ENCODE measurements at regions not wholly inside any gene's neighbourhood (a gene's known extent, or its start where the extent isn't known, plus 50 kb on each side); places are given as distances from the start of the nearest gene placed in this dataset.

DNA sequence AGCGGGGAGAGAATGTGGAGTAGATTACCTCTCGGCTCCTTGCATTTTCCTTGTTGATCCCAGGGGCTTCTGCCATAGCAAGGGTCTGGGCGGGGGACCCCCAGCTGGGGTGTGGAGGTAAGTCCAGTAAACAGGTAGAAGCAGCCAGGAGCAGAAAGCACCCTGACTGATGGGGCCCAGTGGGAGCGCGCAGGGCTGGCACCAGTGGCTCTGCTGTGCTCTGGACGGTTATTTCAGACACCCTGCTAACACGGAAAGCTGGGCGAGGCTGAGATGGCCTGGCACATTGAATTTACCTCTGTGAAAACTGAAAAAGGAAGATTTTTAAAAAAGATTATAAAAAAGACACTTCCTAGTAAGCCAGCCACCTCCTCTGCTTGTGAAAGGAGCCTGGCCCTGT is 88.4 kb upstream of the CALM2 start:
- DNase-seq, result no peak

DNA sequence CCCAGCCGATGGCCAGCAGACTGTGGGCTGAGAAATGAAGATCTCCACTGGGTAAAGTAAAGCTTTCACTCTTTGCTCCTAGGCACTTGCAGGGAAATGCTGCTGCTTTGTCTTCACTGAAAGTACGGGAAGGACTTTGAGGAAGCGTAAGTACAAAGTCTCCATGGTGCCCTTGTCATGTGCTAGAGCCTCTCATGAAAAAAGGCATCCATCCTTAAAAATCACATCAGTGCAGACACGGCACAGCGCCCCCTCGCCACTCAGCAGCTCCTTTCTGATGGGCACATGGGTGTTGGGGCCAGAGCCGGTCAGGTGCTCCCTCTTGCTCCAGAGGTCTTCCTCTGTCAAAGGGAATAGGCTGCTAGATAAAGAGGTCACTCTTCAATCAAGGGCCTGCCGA is 87.8 kb upstream of the CALM2 start:
- no peak for DNase-seq

DNA sequence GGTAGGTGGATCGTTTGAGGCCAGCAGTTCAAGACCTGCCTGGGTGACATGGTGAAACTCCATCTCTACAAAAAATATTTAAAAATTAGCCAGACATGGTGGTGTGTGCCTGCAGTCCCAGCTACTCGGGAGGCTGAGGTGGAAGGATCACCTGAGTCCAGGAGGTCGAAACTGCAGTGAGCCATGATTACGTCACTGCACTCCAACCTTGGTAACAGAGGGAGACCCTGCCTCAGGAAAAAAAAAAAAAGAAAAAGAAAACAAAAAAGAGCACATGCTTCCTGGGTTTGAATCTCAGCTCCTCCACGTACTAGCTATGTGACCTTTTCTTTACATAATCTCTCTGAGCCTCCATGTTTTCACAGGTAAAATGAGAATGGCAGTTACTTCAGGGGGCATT is 86.3 kb upstream of the CALM2 start:
- no peak for DNase-seq

DNA sequence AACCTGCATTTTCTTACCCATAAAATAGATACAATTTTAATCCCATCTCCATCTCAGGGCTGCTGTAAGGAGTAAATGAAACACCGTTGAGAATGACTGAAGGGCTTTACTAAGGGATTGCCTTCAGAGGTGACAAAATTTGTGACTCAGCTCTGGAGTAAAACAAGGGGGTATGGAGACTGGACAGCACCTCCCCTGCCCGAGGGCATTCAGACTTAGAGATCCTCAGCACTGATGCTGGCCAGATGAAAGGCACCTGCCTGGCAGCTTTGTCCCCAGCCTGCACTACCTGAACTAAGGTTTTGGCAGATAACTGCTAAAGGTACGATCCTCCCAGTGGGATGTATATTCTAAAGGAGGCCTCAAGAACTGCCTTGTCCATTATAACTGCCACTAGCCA is 84.7 kb upstream of the CALM2 start:
- DNase-seq, result no peak

DNA sequence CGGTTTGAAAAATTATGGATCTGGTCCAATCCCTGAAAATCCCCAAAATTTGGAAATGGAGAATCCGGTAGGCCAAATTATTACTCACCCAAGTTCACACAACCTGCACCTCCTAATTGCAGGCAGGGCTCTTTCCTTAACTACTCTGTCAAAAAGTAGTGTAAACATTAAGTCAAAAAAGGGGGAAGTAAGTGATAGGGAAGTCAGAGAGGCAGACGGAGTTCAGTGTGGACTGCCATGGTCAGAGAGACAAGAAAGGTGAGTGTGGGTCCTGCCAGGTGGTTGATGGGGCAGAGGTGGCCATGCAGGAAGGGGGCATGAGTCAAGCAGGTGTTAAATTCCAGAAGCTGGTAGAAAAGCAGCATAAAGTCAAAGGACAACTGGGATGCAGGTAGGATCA is 83.5 kb upstream of the CALM2 start:
- no peak for DNase-seq

GRCh38 chr2:47257946-47258348 is 81.6 kb upstream of the CALM2 start:
- DNase-seq, result no peak

- DNase-seq, result no peak
These were observed 80.2 kb upstream of the CALM2 start for GRCh38 chr2:47256416-47257087.

DNA sequence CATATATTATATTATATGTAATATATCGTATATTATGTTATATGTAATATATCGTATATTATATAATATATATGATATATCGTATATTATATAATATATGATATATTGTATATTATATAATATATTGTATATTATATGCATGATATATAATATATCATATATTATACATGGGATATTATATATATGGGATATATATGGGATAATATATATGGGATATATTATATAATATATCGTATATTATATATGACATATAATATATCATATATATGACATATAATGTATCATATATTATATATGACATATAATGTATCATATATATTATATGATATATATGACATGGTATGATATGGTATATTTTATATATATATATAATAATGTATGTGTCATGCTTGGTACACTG is 79.5 kb upstream of the CALM2 start:
- DNase-seq, result no peak

DNA sequence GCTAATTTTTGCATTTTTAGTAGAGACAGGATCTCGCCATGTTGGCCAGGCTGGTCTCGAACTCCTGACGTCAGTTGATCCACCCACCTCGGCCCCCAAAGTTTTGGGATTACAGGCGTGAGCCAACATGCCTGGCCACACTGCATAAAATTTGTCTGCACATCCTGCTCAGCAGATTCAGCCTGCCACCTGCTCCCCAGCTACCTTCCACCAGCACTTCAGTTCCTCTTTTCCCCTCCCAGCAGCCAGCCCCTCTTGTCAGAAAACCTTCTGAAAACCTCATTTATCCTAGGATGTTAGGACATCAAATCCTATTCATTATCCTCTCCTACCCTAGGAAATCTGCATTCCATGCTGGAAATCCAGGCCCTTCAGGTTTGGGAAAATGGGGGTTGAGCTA is 78.2 kb upstream of the CALM2 start:
- no peak for DNase-seq

DNA sequence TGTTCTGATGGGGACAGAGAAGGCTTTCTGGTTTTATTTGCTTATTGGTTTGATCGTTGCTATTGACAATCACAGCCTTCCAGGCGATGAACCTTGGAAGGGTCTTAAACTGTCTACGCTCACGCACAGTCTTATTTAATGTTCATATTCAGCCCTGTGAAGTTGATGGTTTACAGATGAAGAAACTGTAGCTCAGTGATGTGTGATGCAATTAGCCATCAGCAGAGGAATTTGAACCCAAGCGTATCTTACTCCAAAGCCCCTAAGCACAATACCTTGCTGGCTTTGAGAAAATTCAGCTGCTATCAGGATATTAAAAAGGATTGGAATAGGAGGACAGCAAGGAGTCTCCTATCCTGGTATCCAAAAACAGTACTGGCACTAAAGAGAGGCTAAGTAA is 77.1 kb upstream of the CALM2 start:
- DNase-seq, result no peak

DNA sequence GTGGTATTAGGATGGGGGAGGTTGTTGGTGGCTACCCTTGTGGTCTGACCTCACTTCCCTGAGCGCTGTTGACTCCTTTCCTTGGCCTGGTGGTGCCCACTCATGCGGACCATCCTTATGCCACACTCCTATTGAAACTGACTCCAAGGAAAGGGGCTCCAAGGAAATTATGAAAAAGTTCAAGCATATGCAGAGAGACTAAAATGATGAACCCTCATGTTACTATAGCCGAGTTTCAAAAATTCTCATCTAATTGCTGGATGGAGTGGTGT is 75.0 kb upstream of the CALM2 start:
- no peak for DNase-seq

DNA sequence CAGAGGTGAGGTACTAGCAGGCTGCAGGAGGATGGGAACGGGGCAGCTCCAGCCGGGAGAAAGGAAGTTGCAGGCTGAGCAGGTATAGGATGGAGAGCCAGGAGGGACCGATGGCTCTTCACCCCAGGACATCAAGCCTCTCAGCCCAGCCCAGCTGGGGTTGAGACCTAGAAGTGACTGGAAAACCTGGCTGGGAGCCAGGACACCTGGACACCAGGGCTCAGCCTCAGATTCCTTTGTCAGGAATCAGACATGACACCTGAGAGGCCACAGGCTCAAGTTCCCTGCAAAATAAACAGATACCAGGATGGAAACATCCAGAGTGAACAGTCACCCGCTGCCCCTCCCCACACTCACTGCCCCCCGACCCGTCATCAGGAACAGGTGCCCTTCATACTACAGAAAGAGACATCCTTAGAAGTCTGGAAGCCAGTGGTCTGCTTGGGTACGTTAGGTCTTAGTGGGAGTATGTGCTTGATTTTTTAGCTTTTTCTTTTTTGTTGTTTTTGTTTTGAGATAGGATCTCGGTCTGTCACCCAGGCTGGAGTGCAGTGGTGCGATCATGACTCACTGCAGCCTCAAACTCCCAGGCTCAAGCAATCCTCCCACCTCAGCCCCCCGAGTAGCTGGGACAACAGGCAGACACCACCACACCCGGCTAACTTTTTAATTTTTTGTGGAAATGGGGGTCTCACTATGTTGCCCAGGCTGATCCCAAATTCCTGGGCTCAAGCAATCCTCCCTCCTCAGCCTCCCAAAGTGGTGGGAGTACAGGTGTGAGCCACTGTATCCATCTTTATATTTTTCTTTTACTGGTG is 74.5 kb upstream of the CALM2 start:
- DNase-seq, result no peak

- DNase-seq, result no peak
These were observed 73.6 kb upstream of the CALM2 start for GRCh38 chr2:47249931-47250330.

DNA sequence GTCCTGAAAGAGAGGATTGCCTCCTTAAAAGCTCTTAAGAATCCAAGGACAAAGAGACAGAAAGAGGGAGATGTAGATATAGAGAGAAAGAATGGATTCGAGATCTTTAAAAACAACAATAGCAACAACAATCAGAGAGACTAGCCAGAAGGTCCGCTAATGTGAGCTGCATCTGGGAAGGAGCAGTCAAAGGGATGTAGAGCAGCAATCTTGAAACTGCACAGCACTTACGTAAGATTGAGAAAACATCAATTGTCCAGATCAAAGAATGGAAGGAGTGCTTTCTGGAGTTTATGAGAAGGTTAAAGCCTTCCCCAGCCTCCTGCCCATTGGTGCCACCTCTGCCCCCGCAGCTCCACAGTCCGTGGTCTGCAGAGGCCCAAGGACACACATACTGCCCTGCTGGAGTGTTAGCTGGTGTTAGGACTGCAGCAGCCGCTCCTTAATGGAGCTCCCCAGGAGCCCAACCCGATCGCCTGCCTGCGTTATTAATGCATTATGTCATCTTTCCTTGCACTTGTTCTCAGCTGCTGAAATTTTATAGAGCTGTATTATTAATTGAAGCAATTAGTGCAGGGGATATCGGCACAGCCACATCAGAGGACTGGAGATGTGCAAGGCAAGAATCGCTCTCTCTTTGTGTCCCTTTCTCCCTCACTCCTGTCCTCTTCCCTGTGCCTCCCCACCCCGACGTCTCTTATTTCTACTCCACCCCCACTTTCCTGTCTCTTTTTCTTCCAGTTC is 73.0 kb upstream of the CALM2 start:
- no peak for DNase-seq

DNA sequence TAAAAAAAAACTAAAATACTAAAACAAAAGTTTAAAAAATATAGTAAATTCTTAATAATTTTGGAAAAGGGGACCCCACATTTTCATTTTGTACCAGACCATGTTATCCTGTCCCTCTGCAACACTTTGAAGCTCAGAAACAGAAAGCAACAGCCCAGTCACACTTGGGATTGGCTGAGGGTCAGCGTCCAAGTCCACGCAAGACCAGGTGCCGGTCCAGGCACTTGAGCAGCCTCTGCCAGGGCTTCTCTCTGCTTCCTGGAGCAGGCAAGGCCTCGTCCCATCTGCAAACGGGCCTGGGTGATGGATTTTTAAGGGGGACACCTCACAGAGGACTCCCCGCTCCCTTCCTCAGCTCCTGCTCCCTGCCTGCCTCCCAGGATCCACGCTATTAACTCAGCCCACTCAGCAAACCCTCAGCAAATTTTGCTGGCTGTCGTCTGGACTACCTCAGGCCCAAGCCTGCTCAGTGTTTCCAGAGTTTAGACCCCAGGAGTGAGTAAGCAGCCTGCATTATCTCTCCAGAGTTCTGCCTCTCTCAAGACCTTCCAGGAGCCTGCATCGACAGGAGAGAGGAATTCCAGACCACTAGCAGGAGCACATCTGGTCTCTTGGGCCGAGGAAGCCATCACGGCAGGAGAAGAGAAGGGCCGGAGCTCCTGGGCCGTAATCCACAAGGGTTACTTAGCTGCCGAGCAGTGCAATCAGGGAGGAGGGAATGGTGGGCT is 67.4 kb upstream of the CALM2 start:
- DNase-seq, result no peak

DNA sequence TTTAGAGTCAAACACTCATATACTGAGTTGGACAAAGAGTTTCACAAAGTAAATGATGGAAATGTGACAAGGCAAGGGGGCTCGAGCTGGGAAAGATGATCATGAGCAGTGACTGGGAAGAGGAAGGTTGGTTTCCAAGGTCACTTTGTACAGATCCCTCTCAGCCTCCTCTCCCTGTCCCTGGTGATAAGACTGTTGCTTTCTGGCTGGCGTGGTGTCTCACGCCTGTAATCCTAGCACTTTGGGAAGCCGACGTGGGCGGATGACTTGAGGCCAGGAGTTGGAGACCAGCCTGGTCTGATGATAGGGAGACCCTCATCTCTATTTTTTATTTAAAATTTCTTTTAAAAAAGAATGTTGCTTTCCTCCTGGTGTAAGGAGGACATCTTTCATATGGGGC is 65.4 kb upstream of the CALM2 start:
- DNase-seq, result no peak

DNA sequence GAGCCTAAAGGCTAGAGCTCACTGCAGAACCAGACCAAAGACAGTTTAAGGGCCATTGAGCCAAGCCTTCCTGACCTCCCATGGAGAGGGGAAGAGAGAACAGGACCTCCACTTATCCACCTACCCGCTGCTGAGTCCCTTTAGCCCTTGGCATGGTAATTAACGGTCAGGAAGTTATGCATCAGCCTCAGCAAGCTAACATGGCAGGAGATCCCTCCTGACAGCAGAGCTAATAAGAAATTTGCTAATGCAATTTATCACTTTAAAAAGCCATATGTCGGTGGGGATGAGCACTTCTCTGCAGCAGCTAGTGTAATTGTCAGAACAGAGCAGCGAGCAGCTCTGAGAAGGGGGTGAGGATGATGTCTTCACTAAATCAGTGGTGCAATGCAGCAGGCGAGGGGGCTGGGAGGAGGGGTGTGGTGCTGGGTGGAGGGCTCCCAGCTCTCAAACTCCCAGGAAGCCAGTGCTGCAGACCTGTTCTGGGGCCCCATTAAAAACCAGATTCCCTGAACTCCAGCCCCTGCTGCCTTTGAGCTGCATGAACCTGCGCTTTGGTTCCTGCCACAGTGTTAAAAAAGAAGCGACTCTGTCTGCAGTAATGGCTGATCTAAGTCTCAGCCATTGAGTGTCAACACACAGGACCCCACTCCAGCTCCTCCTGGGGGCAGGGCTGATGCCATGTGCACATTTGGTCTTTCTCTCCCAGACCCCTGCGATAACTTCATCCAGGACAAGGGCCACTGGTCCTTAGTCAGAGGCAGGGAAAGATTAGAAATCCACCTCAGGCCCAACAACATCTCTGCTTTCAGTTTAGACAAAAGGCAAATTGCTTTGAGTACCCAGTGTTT is 63.0 kb upstream of the CALM2 start:
- DNase-seq, result no peak

- DNase-seq, result no peak
These were observed 62.3 kb upstream of the CALM2 start for GRCh38 chr2:47238638-47239037.

DNA sequence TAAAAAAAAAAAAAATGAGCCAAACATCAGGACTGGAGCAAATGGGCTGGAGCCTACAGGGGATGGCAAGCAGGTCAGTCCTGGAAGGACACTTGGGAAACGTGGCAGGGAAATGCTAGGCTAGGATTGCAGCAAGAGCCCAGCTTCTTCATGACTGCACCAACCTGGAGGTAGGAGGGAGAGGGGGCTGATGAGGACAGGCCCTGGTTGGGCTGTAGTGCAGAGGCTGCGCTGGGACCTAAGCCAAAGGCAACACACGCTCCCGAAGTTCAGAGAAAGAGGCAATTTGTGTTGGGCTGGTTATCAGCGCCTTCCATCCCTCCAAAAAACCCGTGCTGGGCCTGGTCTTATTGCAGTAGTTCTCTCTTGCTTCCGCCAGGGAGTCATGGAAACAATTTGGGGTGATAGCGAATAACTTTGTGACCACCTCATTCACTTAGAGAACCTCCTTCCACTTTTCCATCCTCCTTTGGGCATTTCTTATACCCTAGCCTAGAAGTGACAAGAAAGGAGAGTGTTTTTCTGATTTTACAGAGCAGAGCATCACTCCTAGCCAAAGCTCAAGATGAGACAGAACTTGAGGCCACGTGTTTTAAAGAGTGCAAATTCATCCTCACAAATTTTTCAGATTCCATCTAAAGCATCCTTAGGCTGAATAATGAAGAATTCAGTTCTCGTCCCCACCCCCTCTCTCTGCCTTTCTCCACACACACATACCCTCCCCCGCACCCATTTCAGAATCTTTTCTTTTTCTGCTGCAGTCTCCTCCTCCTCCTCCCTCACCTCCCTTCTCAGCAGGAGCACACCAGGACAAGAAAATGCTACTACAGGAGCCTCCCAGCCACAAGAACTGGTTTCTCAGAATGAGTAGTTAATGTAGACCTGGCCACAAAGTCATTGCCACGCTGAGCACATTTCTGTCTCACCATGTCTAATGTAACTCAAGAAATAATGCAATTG is 61.3 kb upstream of the CALM2 start:
- no peak for DNase-seq

GRCh38 chr2:47236503-47237215 is 60.3 kb upstream of the CALM2 start:
- DNase-seq, result no peak

DNA sequence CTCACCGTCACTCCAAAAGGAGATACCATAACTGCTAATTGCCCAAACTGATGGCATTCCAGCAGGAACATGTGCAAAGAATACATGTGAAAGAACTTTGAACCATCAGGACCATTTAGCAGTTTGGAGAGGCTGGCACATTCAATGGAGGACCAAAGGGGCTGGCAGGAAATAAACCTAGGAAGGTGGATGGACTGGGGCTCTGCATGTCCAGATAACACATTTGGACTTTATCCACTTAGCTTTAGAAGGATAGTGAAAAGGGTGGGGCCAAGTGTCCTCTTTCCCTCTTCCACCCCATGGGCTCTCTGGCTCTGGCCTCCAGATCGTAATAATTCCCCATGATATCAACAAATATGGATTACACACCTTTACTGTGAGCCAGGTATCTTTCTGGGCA is 58.8 kb upstream of the CALM2 start:
- no peak for DNase-seq
